A673 (cell line): ENCODE measurements at regions not wholly inside any gene's neighbourhood (a gene's known extent, or its start where the extent isn't known, plus 50 kb on each side); places are given as distances from the start of the nearest gene placed in this dataset.

Source experiments
- BruUV-seq: library from RNA; stranded (reverse); fragments of 400-500 nt; replicated peaks from 2 replicates; lab custom pipeline; 2021; lab: Mats Ljungman, UMichigan
- CTCF ChIA-PET: fragments of 300-600 bp; sonication (Branson Sonifier 250); formaldehyde crosslinking; loops from one replicate; lab custom pipeline; 2022; ENCODE audit warnings: antibody characterized with exemption; lab: Charles Lee
- POLR2A ChIA-PET: fragments of 300-600 bp; sonication (Branson Sonifier 250); formaldehyde crosslinking; loops from one replicate; lab custom pipeline; 2022; ENCODE audit warnings: antibody characterized with exemption; ENCODE audit not compliant: low non-redundant PET; lab: Charles Lee
- DNase-seq: peaks from one replicate; pipeline ENCODE4 v3.0.0-alpha.2; 2015; ENCODE audit warnings: low spot score
- H3K27ac ChIP-seq: fragments of 200-600 bp; sonication (generic); 2 replicates; pipeline ENCODE4 v1.5.1; 2016; ENCODE audit warnings: mixed run types, low read depth, mild to moderate bottlenecking, mixed read lengths, antibody characterized with exemption, low read length; ENCODE audit not compliant: poor library complexity, severe bottlenecking
- H3K27me3 ChIP-seq: fragments of 200-600 bp; sonication (generic); replicated peaks from 2 replicates; pipeline ENCODE4 v1.6.1; 2017; ENCODE audit warnings: mixed run types, low read depth, mild to moderate bottlenecking, mixed read lengths, antibody characterized with exemption, low read length; ENCODE audit not compliant: insufficient read depth, poor library complexity
- H3K36me3 ChIP-seq: fragments of 200-600 bp; sonication (generic); 2 replicates; pipeline ENCODE4 v1.6.1; 2016; ENCODE audit warnings: mixed run types, mild to moderate bottlenecking, mixed read lengths, antibody characterized with exemption, low read length; ENCODE audit not compliant: insufficient read depth, poor library complexity, severe bottlenecking
- H3K4me1 ChIP-seq: fragments of 200-600 bp; sonication (generic); 2 replicates; pipeline ENCODE4 v1.6.1; 2017; ENCODE audit warnings: mixed run types, mild to moderate bottlenecking, mixed read lengths, antibody characterized with exemption, low read length; ENCODE audit not compliant: insufficient read depth, poor library complexity, severe bottlenecking
- H3K4me3 ChIP-seq: fragments of 200-600 bp; sonication (generic); 2 replicates; pipeline ENCODE4 v1.5.1; 2016; ENCODE audit warnings: low read depth, mixed run types, mild to moderate bottlenecking, mixed read lengths, low read length; ENCODE audit not compliant: poor library complexity, severe bottlenecking
- H3K9me3 ChIP-seq: fragments of 200-600 bp; sonication (generic); 2 replicates; pipeline ENCODE4 v1.6.1; 2016; ENCODE audit warnings: mixed run types, low read depth, mild to moderate bottlenecking, mixed read lengths, antibody characterized with exemption, low read length; ENCODE audit not compliant: poor library complexity, severe bottlenecking
- EZH2 ChIP-seq: fragments of 200-600 bp; sonication (generic); IDR thresholded peaks from 2 replicates; pipeline ENCODE4 v1.6.1; 2017; ENCODE audit warnings: borderline replicate concordance, low read depth, mild to moderate bottlenecking, mixed read lengths, antibody characterized with exemption, low read length; ENCODE audit not compliant: poor library complexity, severe bottlenecking
- intact Hi-C: fragments of 100-400 bp; cut with micrococcal nuclease; formaldehyde crosslinking; loops from one replicate; pipeline ENCODE4 v1.10.0; 2022; ENCODE audit not compliant: unreplicated experiment
- TF ChIP-seq, protein P1 (sequence below): fragments of 300-800, 200-600 bp; sonication (generic); conservative IDR thresholded peaks from 2 replicates; pipeline ENCODE4 v1.5.1; 2017; ENCODE audit warnings: low read depth, mild to moderate bottlenecking, antibody characterized with exemption, low read length, moderate library complexity, mixed read lengths

- no peaks in the 10 kb centered on the region for H3K27me3 ChIP-seq
- H3K4me1 ChIP-seq, result no peaks in the 10 kb centered on the region
- no peak for DNase-seq
- ChIA-PET CTCF (no interaction called here), POLR2A (no interaction called here)
- no TSS peak for BruUV-seq
- no peaks in the 10 kb centered on the region for H3K9me3 ChIP-seq
- intact Hi-C loops, result no loop called here
- no peak for TF ChIP-seq EZH2
- TF ChIP-seq, protein P1, sequence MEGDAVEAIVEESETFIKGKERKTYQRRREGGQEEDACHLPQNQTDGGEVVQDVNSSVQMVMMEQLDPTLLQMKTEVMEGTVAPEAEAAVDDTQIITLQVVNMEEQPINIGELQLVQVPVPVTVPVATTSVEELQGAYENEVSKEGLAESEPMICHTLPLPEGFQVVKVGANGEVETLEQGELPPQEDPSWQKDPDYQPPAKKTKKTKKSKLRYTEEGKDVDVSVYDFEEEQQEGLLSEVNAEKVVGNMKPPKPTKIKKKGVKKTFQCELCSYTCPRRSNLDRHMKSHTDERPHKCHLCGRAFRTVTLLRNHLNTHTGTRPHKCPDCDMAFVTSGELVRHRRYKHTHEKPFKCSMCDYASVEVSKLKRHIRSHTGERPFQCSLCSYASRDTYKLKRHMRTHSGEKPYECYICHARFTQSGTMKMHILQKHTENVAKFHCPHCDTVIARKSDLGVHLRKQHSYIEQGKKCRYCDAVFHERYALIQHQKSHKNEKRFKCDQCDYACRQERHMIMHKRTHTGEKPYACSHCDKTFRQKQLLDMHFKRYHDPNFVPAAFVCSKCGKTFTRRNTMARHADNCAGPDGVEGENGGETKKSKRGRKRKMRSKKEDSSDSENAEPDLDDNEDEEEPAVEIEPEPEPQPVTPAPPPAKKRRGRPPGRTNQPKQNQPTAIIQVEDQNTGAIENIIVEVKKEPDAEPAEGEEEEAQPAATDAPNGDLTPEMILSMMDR, result no peak
- no peak overlapping the region for H3K4me3 ChIP-seq
- H3K27ac ChIP-seq, result no peak overlapping the region
- no peaks in the 10 kb centered on the region for H3K36me3 ChIP-seq
Observed at GRCh38 chr13:34144142-34144541, 326.2 kb downstream of the RFC3 start.

GRCh38 chr13:34145061-34145460 lies 327.1 kb downstream of the RFC3 start:
- intact Hi-C loops, result no loop called here
- no peaks in the 10 kb centered on the region for H3K9me3 ChIP-seq
- ChIA-PET CTCF (no interaction called here), POLR2A (no interaction called here)
- H3K36me3 ChIP-seq, result no peaks in the 10 kb centered on the region
- no peak for DNase-seq
- no peak for TF ChIP-seq EZH2
- TF ChIP-seq, protein P1, result no peak
- BruUV-seq, result no TSS peak
- H3K4me1 ChIP-seq, result no peaks in the 10 kb centered on the region
- no peak overlapping the region for H3K27ac ChIP-seq
- H3K4me3 ChIP-seq, result no peak overlapping the region
- H3K27me3 ChIP-seq, result no peaks in the 10 kb centered on the region

DNA sequence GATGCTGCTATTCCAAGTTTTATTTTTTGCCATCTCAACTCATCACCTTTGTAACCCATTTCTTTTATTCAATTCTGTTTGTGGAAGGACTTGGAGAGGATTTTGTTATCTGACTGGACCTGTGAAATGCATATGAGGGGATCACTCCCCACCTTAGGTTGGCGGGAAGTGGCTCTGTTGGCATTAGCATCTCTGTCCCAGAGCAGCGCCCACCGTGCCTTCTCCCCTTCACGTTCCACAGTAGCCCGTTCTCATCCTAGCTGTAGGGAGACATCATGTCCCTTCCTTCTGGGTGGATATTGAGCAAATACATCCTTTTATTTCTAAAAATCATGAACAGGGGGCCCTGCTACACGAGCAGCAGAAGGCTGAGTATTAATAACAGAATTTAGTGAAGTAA lies 330.4 kb downstream of the RFC3 start:
- Histone ChIP-seq H3K4me3 (no peak overlapping the region), H3K36me3 (no peaks in the 10 kb centered on the region), H3K27ac (no peak overlapping the region), H3K9me3 (no peaks in the 10 kb centered on the region), H3K4me1 (no peaks in the 10 kb centered on the region), H3K27me3 (no peaks in the 10 kb centered on the region)
- ChIA-PET CTCF (no interaction called here), POLR2A (no interaction called here)
- no peak for DNase-seq
- TF ChIP-seq EZH2, result no peak
- TF ChIP-seq, protein P1, result no peak
- intact Hi-C loops, result no loop called here
- no TSS peak for BruUV-seq
